Duodenal mucosa (tissue), 2 donors: ENCODE measurements at regions not wholly inside any gene's neighbourhood (a gene's known extent, or its start where the extent isn't known, plus 50 kb on each side); places are given as distances from the start of the nearest gene placed in this dataset.

Experiments used
- H3K27ac ChIP-seq: one replicate; pipeline ENCODE4 v1.7.0; 2013; ENCODE audit warnings: low read depth, low read length
- H3K27me3 ChIP-seq, 2 donors: one replicate each; pipeline ENCODE4 v1.7.0; 2013; ENCODE audit warnings: low read length in 2 of 2, control low read depth in 1 of 2; ENCODE audit not compliant: insufficient read depth in 2 of 2, control insufficient read depth in 1 of 2
- H3K36me3 ChIP-seq, 2 donors: one replicate each; pipeline ENCODE4 v1.7.0; 2013; ENCODE audit warnings: low read length in 2 of 2, control low read depth in 1 of 2; ENCODE audit not compliant: insufficient read depth in 2 of 2, control insufficient read depth in 1 of 2
- H3K4me1 ChIP-seq, 2 donors: one replicate each; pipeline ENCODE4 v1.7.0; 2013; ENCODE audit warnings: low read length in 2 of 2, control low read depth in 1 of 2; ENCODE audit not compliant: insufficient read depth in 2 of 2, control insufficient read depth in 1 of 2
- H3K4me3 ChIP-seq, 2 donors: one replicate each; pipeline ENCODE4 v1.7.0; 2013; ENCODE audit warnings: low read length in 2 of 2, low read depth in 1 of 2
- H3K9ac ChIP-seq, 2 donors: one replicate each; pipeline ENCODE4 v1.7.0; 2013; ENCODE audit warnings: low read length in 2 of 2, low read depth in 1 of 2
- H3K9me3 ChIP-seq, 2 donors: one replicate each; pipeline ENCODE4 v1.7.0; 2013; ENCODE audit warnings: low read length in 2 of 2, control low read depth in 1 of 2; ENCODE audit not compliant: control insufficient read depth in 1 of 2

GRCh38 chr12:88889326-88890110 lies 309.2 kb upstream of the KITLG start:
- no peak overlapping the region for H3K4me3 ChIP-seq
- H3K9ac ChIP-seq = no peak overlapping the region
- no peaks in the 10 kb centered on the region for H3K9me3 ChIP-seq
- no peaks in the 10 kb centered on the region for H3K27me3 ChIP-seq
- no peaks in the 10 kb centered on the region for H3K36me3 ChIP-seq
- H3K4me1 ChIP-seq = no peaks in the 10 kb centered on the region
- H3K27ac ChIP-seq = no peak overlapping the region

- no peaks in the 10 kb centered on the region for H3K27me3 ChIP-seq
Observed at GRCh38 chr12:88884600-88884999, 304.3 kb upstream of the KITLG start.

GRCh38 chr12:88882662-88883061 lies 302.4 kb upstream of the KITLG start:
- no peaks in the 10 kb centered on the region for H3K4me1 ChIP-seq
- H3K9ac ChIP-seq = no peak overlapping the region
- no peaks in the 10 kb centered on the region for H3K36me3 ChIP-seq
- no peaks in the 10 kb centered on the region for H3K27me3 ChIP-seq
- no peaks in the 10 kb centered on the region for H3K9me3 ChIP-seq
- no peak overlapping the region for H3K4me3 ChIP-seq
- no peak overlapping the region for H3K27ac ChIP-seq

More at GRCh38 chr12:88884600-88884999, 304.3 kb upstream of the KITLG start:
- no peaks in the 10 kb centered on the region for H3K36me3 ChIP-seq
- no peak overlapping the region for H3K27ac ChIP-seq
- no peaks in the 10 kb centered on the region for H3K4me1 ChIP-seq
- no peaks in the 10 kb centered on the region for H3K9me3 ChIP-seq
- no peak overlapping the region for H3K9ac ChIP-seq
- no peak overlapping the region for H3K4me3 ChIP-seq

- Histone ChIP-seq H3K9ac (no peak overlapping the region), H3K36me3 (no peaks in the 10 kb centered on the region), H3K4me1 (no peaks in the 10 kb centered on the region), H3K4me3 (no peak overlapping the region), H3K9me3 (no peaks in the 10 kb centered on the region), H3K27me3 (no peaks in the 10 kb centered on the region), H3K27ac (no peak overlapping the region)
Observed at GRCh38 chr12:88880051-88880450, 299.8 kb upstream of the KITLG start.

GRCh38 chr12:88878295-88878694 lies 298.0 kb upstream of the KITLG start:
- Histone ChIP-seq H3K4me1 (no peaks in the 10 kb centered on the region), H3K4me3 (no peak overlapping the region), H3K9me3 (no peaks in the 10 kb centered on the region), H3K27ac (no peak overlapping the region), H3K9ac (no peak overlapping the region), H3K27me3 (no peaks in the 10 kb centered on the region), H3K36me3 (no peaks in the 10 kb centered on the region)

GRCh38 chr12:88876857-88877256 lies 296.6 kb upstream of the KITLG start:
- H3K4me3 ChIP-seq = no peak overlapping the region
- H3K27ac ChIP-seq = no peak overlapping the region
- no peaks in the 10 kb centered on the region for H3K36me3 ChIP-seq
- H3K9me3 ChIP-seq = no peaks in the 10 kb centered on the region
- no peaks in the 10 kb centered on the region for H3K27me3 ChIP-seq
- H3K4me1 ChIP-seq = no peaks in the 10 kb centered on the region
- no peak overlapping the region for H3K9ac ChIP-seq

GRCh38 chr12:88870000-88870737 lies 289.9 kb upstream of the KITLG start:
- no peaks in the 10 kb centered on the region for H3K36me3 ChIP-seq
- no peak overlapping the region for H3K4me3 ChIP-seq
- H3K9me3 ChIP-seq = no peaks in the 10 kb centered on the region
- H3K4me1 ChIP-seq = no peaks in the 10 kb centered on the region
- H3K27me3 ChIP-seq = no peaks in the 10 kb centered on the region
- no peak overlapping the region for H3K27ac ChIP-seq
- no peak overlapping the region for H3K9ac ChIP-seq

- Histone ChIP-seq H3K9me3 (no peaks in the 10 kb centered on the region), H3K36me3 (no peaks in the 10 kb centered on the region), H3K27ac (no peak overlapping the region), H3K9ac (no peak overlapping the region), H3K4me3 (no peak overlapping the region), H3K4me1 (no peaks in the 10 kb centered on the region), H3K27me3 (no peaks in the 10 kb centered on the region)
Observed at GRCh38 chr12:88868050-88868449, 287.8 kb upstream of the KITLG start.

- H3K9me3 ChIP-seq = no peaks in the 10 kb centered on the region
- H3K4me3 ChIP-seq = no peak overlapping the region
- H3K36me3 ChIP-seq = no peaks in the 10 kb centered on the region
- H3K27me3 ChIP-seq = no peaks in the 10 kb centered on the region
- H3K27ac ChIP-seq = no peak overlapping the region
- H3K9ac ChIP-seq = no peak overlapping the region
- H3K4me1 ChIP-seq = no peaks in the 10 kb centered on the region
Observed at GRCh38 chr12:88867510-88867909, 287.2 kb upstream of the KITLG start.

- H3K36me3 ChIP-seq = no peaks in the 10 kb centered on the region
- H3K27ac ChIP-seq = no peak overlapping the region
- H3K27me3 ChIP-seq = no peaks in the 10 kb centered on the region
- no peaks in the 10 kb centered on the region for H3K4me1 ChIP-seq
- H3K4me3 ChIP-seq = no peak overlapping the region
- H3K9ac ChIP-seq = no peak overlapping the region
- no peaks in the 10 kb centered on the region for H3K9me3 ChIP-seq
Observed at GRCh38 chr12:88866881-88867280, 286.6 kb upstream of the KITLG start.
